Trophoblast cell (in vitro differentiated cells and primary cell): ENCODE measurements at regions not wholly inside any gene's neighbourhood (a gene's known extent, or its start where the extent isn't known, plus 50 kb on each side); places are given as distances from the start of the nearest gene placed in this dataset.

Experiments used
- DNase-seq, 2 donors: peaks; one replicate each; pipeline ENCODE4 v3.0.0-alpha.2; 2016
- H2AFZ ChIP-seq: 2 replicates; pipeline ENCODE4 v1.6.1; 2013; ENCODE audit warnings: low read length, moderate library complexity, mild to moderate bottlenecking; ENCODE audit not compliant: insufficient read depth, poor library complexity
- H2AK5ac ChIP-seq: 2 replicates; pipeline ENCODE4 v1.6.1; 2013; ENCODE audit warnings: mild to moderate bottlenecking, low read length
- H2BK120ac ChIP-seq: 2 replicates; pipeline ENCODE4 v1.6.1; 2013; ENCODE audit warnings: low read length, mild to moderate bottlenecking, moderate library complexity; ENCODE audit not compliant: insufficient read depth, poor library complexity
- H2BK12ac ChIP-seq: 2 replicates; pipeline ENCODE4 v1.6.1; 2013; ENCODE audit warnings: mild to moderate bottlenecking, low read length, moderate library complexity
- H2BK5ac ChIP-seq: 2 replicates; pipeline ENCODE4 v1.6.1; 2013; ENCODE audit warnings: low read length, low read depth, moderate library complexity, mild to moderate bottlenecking; ENCODE audit not compliant: poor library complexity
- H3K14ac ChIP-seq: 2 replicates; pipeline ENCODE4 v1.6.1; 2013; ENCODE audit warnings: mild to moderate bottlenecking, low read length
- H3K18ac ChIP-seq: 2 replicates; pipeline ENCODE4 v1.6.1; 2013; ENCODE audit warnings: mild to moderate bottlenecking, low read length
- H3K23ac ChIP-seq: 2 replicates; pipeline ENCODE4 v1.6.1; 2013; ENCODE audit warnings: low read length
- H3K27ac ChIP-seq: 2 replicates; pipeline ENCODE4 v1.5.1; 2013; ENCODE audit warnings: low read depth, mild to moderate bottlenecking, inconsistent platforms, low read length, moderate library complexity
- H3K27me3 ChIP-seq: 2 replicates; pipeline ENCODE4 v1.6.1; 2013; ENCODE audit warnings: inconsistent platforms, mild to moderate bottlenecking, low read length, moderate library complexity; ENCODE audit not compliant: insufficient read depth
- H3K36me3 ChIP-seq, 2 experiments: 1 replicate in 1 of 2; 2 replicates in 1 of 2; pipeline ENCODE4 v1.6.1; 2013; ENCODE audit warnings: low read length in 2 of 2, mild to moderate bottlenecking in 2 of 2, moderate library complexity in 1 of 2; ENCODE audit not compliant: insufficient read depth in 2 of 2, control insufficient read depth in 1 of 2
- H3K4ac ChIP-seq: 2 replicates; pipeline ENCODE4 v1.6.1; 2013; ENCODE audit warnings: low read depth, mild to moderate bottlenecking, low read length, moderate library complexity
- H3K4me1 ChIP-seq, 2 experiments: 1 replicate in 1 of 2; 2 replicates in 1 of 2; pipeline ENCODE4 v1.6.1; 2013; ENCODE audit warnings: low read length in 2 of 2, mild to moderate bottlenecking in 2 of 2, moderate library complexity in 1 of 2; ENCODE audit not compliant: insufficient read depth in 2 of 2, control insufficient read depth in 1 of 2
- H3K4me2 ChIP-seq: 2 replicates; pipeline ENCODE4 v1.6.1; 2013; ENCODE audit warnings: inconsistent platforms, mild to moderate bottlenecking, low read length, moderate library complexity
- H3K4me3 ChIP-seq: 2 replicates; pipeline ENCODE4 v1.5.1; 2013; ENCODE audit warnings: mild to moderate bottlenecking, low read depth, low read length, inconsistent platforms
- H3K79me1 ChIP-seq: one replicate; pipeline ENCODE4 v1.6.1; 2013; ENCODE audit warnings: low read length
- H3K79me2 ChIP-seq: 2 replicates; pipeline ENCODE4 v1.6.1; 2013; ENCODE audit warnings: low read length, mild to moderate bottlenecking; ENCODE audit not compliant: control insufficient read depth, insufficient read depth, poor library complexity
- H3K9ac ChIP-seq: 2 replicates; pipeline ENCODE4 v1.6.1; 2013; ENCODE audit warnings: mild to moderate bottlenecking, low read length
- H3K9me3 ChIP-seq: 2 replicates; pipeline ENCODE4 v1.6.1; 2013; ENCODE audit warnings: low read depth, mild to moderate bottlenecking, control low read depth, inconsistent platforms, low read length; ENCODE audit not compliant: insufficient read depth
- H4K12ac ChIP-seq: 2 replicates; pipeline ENCODE4 v1.6.1; 2013; ENCODE audit warnings: low read depth, mild to moderate bottlenecking, low read length, moderate library complexity
- H4K8ac ChIP-seq: 2 replicates; pipeline ENCODE4 v1.6.1; 2013; ENCODE audit warnings: low read depth, mild to moderate bottlenecking, low read length, moderate library complexity
- H4K91ac ChIP-seq: one replicate; pipeline ENCODE4 v1.6.1; 2013; ENCODE audit warnings: low read depth, mild to moderate bottlenecking, low read length, moderate library complexity
- WGBS: extraction: QIAGEN DNeasy Blood & Tissue Kit; methylation state at CpG from one replicate; pipeline ENCODE4 v1.1.7; 2013; ENCODE audit warnings: missing lambda C conversion rate; ENCODE audit not compliant: insufficient read length, insufficient coverage; ENCODE audit errors: extremely low coverage; 5-methylcytosine and 5-hydroxymethylcytosine counted together

DNA sequence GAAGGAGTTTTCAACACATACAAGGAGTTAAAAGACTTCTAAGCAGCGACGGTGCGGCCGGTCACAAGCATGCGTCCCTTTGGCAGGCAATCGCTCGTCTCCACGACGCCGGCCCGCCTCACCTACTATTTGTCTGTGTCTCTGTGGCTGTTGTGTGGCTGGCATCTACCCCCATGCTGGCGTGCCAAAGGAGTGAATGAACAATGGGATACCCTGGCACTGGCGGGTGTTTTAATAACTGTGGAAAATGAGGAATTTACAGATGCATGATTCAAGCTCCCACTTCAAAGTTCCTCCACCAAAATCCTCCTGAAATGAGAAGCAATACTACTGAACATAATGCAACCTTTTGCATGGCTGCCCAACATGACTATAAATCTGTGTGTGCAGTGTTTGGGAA lies 176.6 kb downstream of the KLF5 start:
- H3K4me1 ChIP-seq, result no peaks in the 10 kb centered on the region
- no peak overlapping the region for H3K14ac ChIP-seq
- no peaks in the 10 kb centered on the region for H3K27me3 ChIP-seq
- no peaks in the 10 kb centered on the region for H3K79me2 ChIP-seq
- no peak overlapping the region for H3K4ac ChIP-seq
- DNase-seq, result no peak
- WGBS, result no CpG with 5 or more reads among the region's 13 CpGs
- no peak overlapping the region for H2AK5ac ChIP-seq
- H3K9ac ChIP-seq, result no peak overlapping the region
- no peaks in the 10 kb centered on the region for H3K79me1 ChIP-seq
- no peak overlapping the region for H4K8ac ChIP-seq
- H2BK12ac ChIP-seq, result no peak overlapping the region
- H4K12ac ChIP-seq, result no peak overlapping the region
- no peaks in the 10 kb centered on the region for H3K36me3 ChIP-seq
- no peak overlapping the region for H3K4me2 ChIP-seq
- no peak overlapping the region for H3K23ac ChIP-seq
- no peak overlapping the region for H3K18ac ChIP-seq
- H2AFZ ChIP-seq, result no peak overlapping the region
- no peak overlapping the region for H3K27ac ChIP-seq
- no peak overlapping the region for H2BK5ac ChIP-seq
- no peak overlapping the region for H4K91ac ChIP-seq
- H3K4me3 ChIP-seq, result no peak overlapping the region
- H2BK120ac ChIP-seq, result no peak overlapping the region
- no peaks in the 10 kb centered on the region for H3K9me3 ChIP-seq

GRCh38 chr13:73231471-73231870 lies 172.7 kb downstream of the KLF5 start:
- H3K79me1 ChIP-seq, result no peaks in the 10 kb centered on the region

DNA sequence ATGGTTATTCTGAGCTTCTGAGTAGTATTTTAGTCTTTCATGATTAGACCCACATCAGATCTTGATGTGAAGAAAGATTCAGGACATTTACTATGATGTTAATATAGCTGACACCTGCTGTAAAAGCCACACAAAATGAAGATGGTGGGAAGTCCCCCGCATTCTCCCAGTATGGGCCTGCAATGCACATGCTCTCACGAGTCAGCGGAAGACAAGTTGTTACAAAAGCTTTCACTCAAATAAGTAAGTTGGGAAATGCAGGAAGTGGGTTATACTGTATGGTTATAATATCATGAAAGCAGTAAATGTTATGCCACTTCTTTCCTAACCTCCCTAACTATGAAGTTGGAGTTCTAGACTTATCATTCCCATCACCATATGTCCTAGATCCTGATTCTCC lies 171.9 kb downstream of the KLF5 start:
- no peak overlapping the region for H3K27ac ChIP-seq
- H3K79me2 ChIP-seq, result no peaks in the 10 kb centered on the region

More at GRCh38 chr13:73231471-73231870, 172.7 kb downstream of the KLF5 start:
- H3K9ac ChIP-seq, result no peak overlapping the region
- no peak overlapping the region for H4K8ac ChIP-seq
- H3K4me1 ChIP-seq, result no peaks in the 10 kb centered on the region
- no peak overlapping the region for H2AK5ac ChIP-seq
- no peak overlapping the region for H2BK5ac ChIP-seq
- no peak overlapping the region for H2BK120ac ChIP-seq
- no peak overlapping the region for H2AFZ ChIP-seq
- H3K79me2 ChIP-seq, result no peaks in the 10 kb centered on the region
- H3K9me3 ChIP-seq, result no peaks in the 10 kb centered on the region
- no peak overlapping the region for H3K18ac ChIP-seq
- no peak overlapping the region for H3K23ac ChIP-seq
- H3K27ac ChIP-seq, result no peak overlapping the region
- no peak for DNase-seq
- no peak overlapping the region for H3K4ac ChIP-seq
- H4K12ac ChIP-seq, result no peak overlapping the region
- no peaks in the 10 kb centered on the region for H3K36me3 ChIP-seq
- no peak overlapping the region for H3K14ac ChIP-seq
- no peaks in the 10 kb centered on the region for H3K27me3 ChIP-seq
- WGBS, result no CpG with 5 or more reads among the region's 4 CpGs
- H3K4me2 ChIP-seq, result no peak overlapping the region
- H3K4me3 ChIP-seq, result no peak overlapping the region
- no peak overlapping the region for H4K91ac ChIP-seq
- no peak overlapping the region for H2BK12ac ChIP-seq

DNA sequence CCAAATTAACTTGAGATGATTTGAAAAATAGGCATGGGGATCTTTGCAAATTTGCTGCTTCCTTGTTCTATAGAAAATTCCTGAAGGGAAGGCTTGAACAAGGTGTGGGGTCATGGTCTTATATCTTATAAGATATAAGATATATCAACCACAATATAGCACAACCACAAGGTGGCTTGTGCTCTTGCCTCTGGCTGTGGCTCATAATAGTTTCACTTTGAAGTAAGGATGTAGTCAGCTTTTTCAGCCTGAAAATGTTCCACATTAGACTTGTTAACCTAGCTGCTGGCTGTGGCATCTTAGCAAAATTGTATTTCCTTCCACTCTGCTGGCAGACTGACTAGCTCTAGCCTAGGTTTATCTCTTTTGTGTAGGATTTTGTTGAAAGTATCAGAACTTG lies 169.7 kb downstream of the KLF5 start:
- H2AFZ ChIP-seq, result no peak overlapping the region
- H2BK120ac ChIP-seq, result no peak overlapping the region
- no peak overlapping the region for H3K14ac ChIP-seq
- H2BK12ac ChIP-seq, result no peak overlapping the region
- H3K4me1 ChIP-seq, result no peaks in the 10 kb centered on the region
- H2AK5ac ChIP-seq, result no peak overlapping the region
- no peaks in the 10 kb centered on the region for H3K9me3 ChIP-seq
- DNase-seq, result no peak
- no peak overlapping the region for H3K18ac ChIP-seq
- H3K4me2 ChIP-seq, result no peak overlapping the region
- H3K79me1 ChIP-seq, result no peaks in the 10 kb centered on the region
- H4K8ac ChIP-seq, result no peak overlapping the region
- no peaks in the 10 kb centered on the region for H3K36me3 ChIP-seq
- no peaks in the 10 kb centered on the region for H3K27me3 ChIP-seq
- H4K91ac ChIP-seq, result no peak overlapping the region
- no peak overlapping the region for H3K27ac ChIP-seq
- no peak overlapping the region for H3K4ac ChIP-seq
- no peaks in the 10 kb centered on the region for H3K79me2 ChIP-seq
- H3K4me3 ChIP-seq, result no peak overlapping the region
- H3K23ac ChIP-seq, result no peak overlapping the region
- no peak overlapping the region for H3K9ac ChIP-seq
- no peak overlapping the region for H4K12ac ChIP-seq
- no peak overlapping the region for H2BK5ac ChIP-seq

More for the DNA sequence above, 171.9 kb downstream of the KLF5 start:
- Histone ChIP-seq H3K18ac (no peak overlapping the region), H3K4me2 (no peak overlapping the region), H3K4me1 (no peaks in the 10 kb centered on the region), H2AK5ac (no peak overlapping the region), H3K36me3 (no peaks in the 10 kb centered on the region), H3K4ac (no peak overlapping the region), H2BK12ac (no peak overlapping the region), H3K9ac (no peak overlapping the region), H2AFZ (no peak overlapping the region), H3K27me3 (no peaks in the 10 kb centered on the region), H3K9me3 (no peaks in the 10 kb centered on the region), H4K91ac (no peak overlapping the region), H4K12ac (no peak overlapping the region), H3K4me3 (no peak overlapping the region), H3K23ac (no peak overlapping the region), H4K8ac (no peak overlapping the region), H2BK120ac (no peak overlapping the region), H3K79me1 (no peaks in the 10 kb centered on the region), H3K14ac (no peak overlapping the region), H2BK5ac (no peak overlapping the region)
- no CpG with 5 or more reads among the region's 3 CpGs for WGBS
- no peak for DNase-seq
